ENCODE measurements at regions not wholly inside any gene's neighbourhood (a gene's known extent, or its start where the extent isn't known, plus 50 kb on each side); places are given as distances from the start of the nearest gene placed in this dataset.

DNA sequence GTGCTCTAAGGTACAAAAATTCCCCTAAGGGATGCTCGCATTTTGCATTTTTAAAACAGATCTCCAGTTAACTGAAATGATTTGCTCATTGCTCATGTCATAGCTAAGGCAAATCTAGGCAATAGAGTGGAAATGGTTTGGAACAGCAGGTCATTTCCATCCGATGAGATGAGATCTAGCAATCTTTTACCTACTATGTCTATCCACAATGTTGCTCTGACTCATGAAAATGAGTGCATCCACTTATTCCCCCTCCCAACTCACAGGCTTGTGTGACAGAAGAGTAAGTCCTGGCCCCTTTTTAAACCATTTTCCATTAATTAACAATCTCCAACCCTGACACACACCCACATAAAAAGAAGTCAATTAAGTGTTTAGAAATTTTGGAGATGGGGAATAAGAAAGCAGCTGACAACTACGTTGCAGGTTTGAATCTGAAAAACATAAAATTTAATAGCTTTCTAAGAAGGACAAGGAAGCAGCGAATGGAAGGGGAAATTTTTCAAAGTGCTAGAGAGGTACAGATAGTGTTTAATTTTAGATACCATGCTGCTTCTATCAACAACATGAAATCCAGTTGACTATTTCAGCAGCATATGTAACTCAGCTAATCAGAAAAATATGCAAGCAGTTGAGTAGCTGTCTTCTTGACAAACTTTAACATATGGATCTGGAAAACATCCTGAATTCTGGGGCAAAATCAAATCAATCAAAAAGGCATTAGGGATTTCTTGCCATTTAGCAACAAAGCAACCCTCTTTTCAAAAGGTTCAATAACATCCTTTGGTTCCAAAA lies 112.0 kb downstream of the TMCO5A start:
- TF ChIP-seq CTCF (IDR thresholded peaks at IDR 0.05), result no peak
- TF ChIP-seq, protein P1, sequence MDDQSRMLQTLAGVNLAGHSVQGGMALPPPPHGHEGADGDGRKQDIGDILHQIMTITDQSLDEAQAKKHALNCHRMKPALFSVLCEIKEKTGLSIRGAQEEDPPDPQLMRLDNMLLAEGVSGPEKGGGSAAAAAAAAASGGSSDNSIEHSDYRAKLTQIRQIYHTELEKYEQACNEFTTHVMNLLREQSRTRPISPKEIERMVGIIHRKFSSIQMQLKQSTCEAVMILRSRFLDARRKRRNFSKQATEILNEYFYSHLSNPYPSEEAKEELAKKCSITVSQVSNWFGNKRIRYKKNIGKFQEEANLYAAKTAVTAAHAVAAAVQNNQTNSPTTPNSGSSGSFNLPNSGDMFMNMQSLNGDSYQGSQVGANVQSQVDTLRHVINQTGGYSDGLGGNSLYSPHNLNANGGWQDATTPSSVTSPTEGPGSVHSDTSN (IDR thresholded peaks at IDR 0.05), result no peak
- TF ChIP-seq EP300 (IDR thresholded peaks at IDR 0.05), result no peak
- TF ChIP-seq CHD4 (IDR thresholded peaks at IDR 0.05; ENCODE audit: borderline replicate concordance), result no peak
- TF ChIP-seq USF2 (IDR thresholded peaks at IDR 0.05), result no peak
- TF ChIP-seq NR3C1 (IDR thresholded peaks at IDR 0.05), result no peak
- TF ChIP-seq MAZ (IDR thresholded peaks at IDR 0.05; ENCODE audit: borderline replicate concordance, low read depth, low read length), result no peak
